Kidney (tissue), 13 donors: ENCODE measurements at regions not wholly inside any gene's neighbourhood (a gene's known extent, or its start where the extent isn't known, plus 50 kb on each side); places are given as distances from the start of the nearest gene placed in this dataset.

Experiments
- DNase-seq, 5 donors: peaks; one replicate each; pipeline ENCODE4 v3.0.0-alpha.2; 2013 to 2020
- FAIRE-seq: peaks from 2 replicates; lab custom pipeline; 2012; peaks lifted over from hg19 to GRCh38; lab: Jason Lieb, UNC
- H3K27ac ChIP-seq, 2 donors: one replicate each; pipeline ENCODE4 v1.7.0; 2013; ENCODE audit warnings: low read depth in 2 of 2, low read length in 2 of 2, inconsistent platforms in 1 of 2
- H3K27me3 ChIP-seq: one replicate; pipeline ENCODE4 v1.7.1; 2013; ENCODE audit warnings: low read length, inconsistent platforms; ENCODE audit not compliant: control insufficient read depth, insufficient read depth
- H3K36me3 ChIP-seq, 3 donors: one replicate each; pipeline versions ENCODE4 v1.7.0 to v1.7.1; 2013; ENCODE audit warnings: low read length in 3 of 3, control low read depth in 1 of 3, inconsistent platforms in 1 of 3; ENCODE audit not compliant: insufficient read depth in 3 of 3, control insufficient read depth in 2 of 3
- H3K4me1 ChIP-seq, 3 donors: one replicate each; pipeline versions ENCODE4 v1.7.0 to v1.7.1; 2013; ENCODE audit warnings: low read length in 3 of 3, inconsistent platforms in 1 of 3, low read depth in 1 of 3; ENCODE audit not compliant: control insufficient read depth in 2 of 3, insufficient read depth in 2 of 3
- H3K4me3 ChIP-seq, 3 donors: one replicate each; pipeline versions ENCODE4 v1.7.0 to v1.8.1; 2013; ENCODE audit warnings: low read length in 3 of 3, control low read depth in 1 of 3, inconsistent platforms in 1 of 3
- H3K9ac ChIP-seq, 3 donors: one replicate each; pipeline versions ENCODE4 v1.7.0 to v1.7.1; 2013; ENCODE audit warnings: low read length in 3 of 3, control low read depth in 1 of 3, inconsistent platforms in 1 of 3
- H3K9me3 ChIP-seq, 3 donors: one replicate each; pipeline versions ENCODE4 v1.7.0 to v1.7.1; 2013; ENCODE audit warnings: low read length in 3 of 3, control low read depth in 1 of 3, inconsistent platforms in 1 of 3; ENCODE audit not compliant: control insufficient read depth in 2 of 3, insufficient read depth in 1 of 3
- CTCF ChIP-seq: IDR thresholded peaks from 3 replicates; pipeline ENCODE4 v1.5.1; 2012; ENCODE audit warnings: mild to moderate bottlenecking, moderate library complexity, borderline replicate concordance; ENCODE audit not compliant: insufficient read depth; ENCODE audit errors: extremely low read depth
- intact Hi-C: fragments of 100-400 bp; cut with DNase I; formaldehyde crosslinking; loops from one replicate; pipeline ENCODE4 v1.11.1; 2022
- donor health status: control.
- donor health status: control.
- donor health status: control.
- donor health status: control.
- donor health status: control.
- donor health status: DM: yes; HTN: yes; CAD: no.
- donor health status: Normal renal cell carcinoma (clear cell type).

DNA sequence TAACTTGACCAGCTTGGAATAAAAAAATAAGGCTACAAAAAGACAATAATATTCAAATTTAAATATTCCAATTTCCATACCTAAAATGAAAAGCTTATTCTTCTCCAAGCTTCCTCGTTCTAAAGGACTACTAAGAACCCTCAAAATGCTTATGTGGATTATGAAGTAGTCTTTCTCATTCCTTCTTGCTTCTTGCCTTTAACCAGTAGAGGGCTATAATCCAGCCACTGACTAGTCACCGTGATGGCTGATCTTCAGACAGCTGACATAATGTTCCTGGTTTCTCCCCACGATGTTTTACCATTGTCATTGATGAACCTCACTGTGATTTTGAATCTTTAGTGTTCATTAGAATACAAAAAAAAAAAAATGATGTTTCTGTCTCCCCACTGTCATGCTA lies 515.3 kb downstream of the TLE1 start:
- no peak for DNase-seq
- Histone ChIP-seq H3K27me3 (no peaks in the 10 kb centered on the region), H3K27ac (no peak overlapping the region), H3K36me3 (no peaks in the 10 kb centered on the region), H3K4me1 (no peaks in the 10 kb centered on the region), H3K4me3 (no peak overlapping the region), H3K9me3 (peaks cover 0 to 1% (median 0%) of the 10 kb centered on the region in 3 donors), H3K9ac (no peak overlapping the region)
- intact Hi-C loops, result no loop called here
- no peak for TF ChIP-seq CTCF
- FAIRE-seq, result no peak

DNA sequence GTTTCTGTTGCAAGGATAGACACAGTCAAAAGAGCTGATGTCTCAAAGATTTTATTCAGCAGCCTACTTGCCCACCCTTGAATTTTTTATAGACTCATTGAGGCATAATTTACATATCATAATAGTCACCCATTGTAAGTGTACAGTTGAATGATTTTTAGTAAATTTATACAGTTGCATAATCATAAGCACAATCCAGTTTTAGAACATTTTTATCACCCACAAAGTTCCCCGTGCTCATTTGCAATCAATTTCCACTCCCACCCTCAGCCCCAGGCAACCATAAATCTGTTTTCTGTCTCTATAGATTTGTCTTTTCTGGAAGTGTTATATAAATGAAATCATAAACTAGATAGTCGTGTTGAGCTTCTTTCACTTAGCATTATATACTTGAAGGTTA lies 517.7 kb downstream of the TLE1 start:
- no peak for TF ChIP-seq CTCF
- no peaks in the 10 kb centered on the region for H3K4me1 ChIP-seq

GRCh38 chr9:81162361-81162760 lies 527.0 kb downstream of the TLE1 start:
- Histone ChIP-seq H3K4me3 (no peak overlapping the region), H3K36me3 (no peaks in the 10 kb centered on the region), H3K9ac (no peak overlapping the region), H3K9me3 (no peaks in the 10 kb centered on the region), H3K27ac (no peak overlapping the region), H3K27me3 (no peaks in the 10 kb centered on the region), H3K4me1 (no peaks in the 10 kb centered on the region)
- no peak for FAIRE-seq
- no peak for DNase-seq
- intact Hi-C loops, result no loop called here
- no peak for TF ChIP-seq CTCF

More for the DNA sequence above, 517.7 kb downstream of the TLE1 start:
- FAIRE-seq (no peak), DNase-seq (no peak)
- no peak overlapping the region for H3K4me3 ChIP-seq
- H3K36me3 ChIP-seq, result no peaks in the 10 kb centered on the region
- H3K9me3 ChIP-seq, result peaks cover 0 to 1% (median 0%) of the 10 kb centered on the region in 3 donors
- intact Hi-C loops, result no loop called here
- no peak overlapping the region for H3K9ac ChIP-seq
- no peaks in the 10 kb centered on the region for H3K27me3 ChIP-seq
- no peak overlapping the region for H3K27ac ChIP-seq

DNA sequence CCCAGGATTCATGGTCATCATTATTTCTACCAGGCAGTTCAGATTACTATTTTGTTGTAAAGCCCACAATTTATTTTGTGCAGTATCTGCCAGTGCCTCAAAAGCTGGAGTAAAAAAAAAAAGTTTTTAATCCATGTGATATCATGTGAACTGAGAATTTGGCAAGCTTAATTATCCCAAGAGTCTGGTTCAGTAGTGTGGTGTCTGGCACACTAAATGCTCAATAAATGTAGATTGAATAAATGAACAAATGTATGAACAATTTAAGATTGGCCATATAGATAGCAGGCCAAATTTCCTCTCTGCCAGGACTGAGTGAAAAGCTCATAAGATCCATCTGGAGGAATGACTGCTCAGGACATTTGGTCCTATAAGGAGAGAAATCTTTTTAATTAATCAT lies 533.0 kb downstream of the TLE1 start:
- TF ChIP-seq CTCF, result no peak
- Histone ChIP-seq H3K27me3 (no peaks in the 10 kb centered on the region), H3K4me1 (no peaks in the 10 kb centered on the region), H3K36me3 (no peaks in the 10 kb centered on the region), H3K4me3 (no peak overlapping the region), H3K9me3 (no peaks in the 10 kb centered on the region), H3K27ac (no peak overlapping the region), H3K9ac (no peak overlapping the region)
- intact Hi-C loops, result no loop called here
- FAIRE-seq (no peak), DNase-seq (no peak)
